GM12892 (cell line): ENCODE measurements at regions not wholly inside any gene's neighbourhood (a gene's known extent, or its start where the extent isn't known, plus 50 kb on each side); places are given as distances from the start of the nearest gene placed in this dataset.

ENCODE experiments used
- POLR2A ChIP-seq: IDR thresholded peaks from 2 replicates; pipeline ENCODE4 v1.6.1; 2011; ENCODE audit warnings: low read depth, low read length, control low read depth
- POLR2AphosphoS5 ChIP-seq: IDR thresholded peaks from 2 replicates; pipeline ENCODE4 v1.6.1; 2011; ENCODE audit warnings: low read depth, low read length, control low read depth
- TAF1 ChIP-seq: IDR thresholded peaks from 2 replicates; pipeline ENCODE4 v1.6.1; 2011; ENCODE audit warnings: low read depth, mild to moderate bottlenecking, control low read depth, low read length, borderline replicate concordance

DNA sequence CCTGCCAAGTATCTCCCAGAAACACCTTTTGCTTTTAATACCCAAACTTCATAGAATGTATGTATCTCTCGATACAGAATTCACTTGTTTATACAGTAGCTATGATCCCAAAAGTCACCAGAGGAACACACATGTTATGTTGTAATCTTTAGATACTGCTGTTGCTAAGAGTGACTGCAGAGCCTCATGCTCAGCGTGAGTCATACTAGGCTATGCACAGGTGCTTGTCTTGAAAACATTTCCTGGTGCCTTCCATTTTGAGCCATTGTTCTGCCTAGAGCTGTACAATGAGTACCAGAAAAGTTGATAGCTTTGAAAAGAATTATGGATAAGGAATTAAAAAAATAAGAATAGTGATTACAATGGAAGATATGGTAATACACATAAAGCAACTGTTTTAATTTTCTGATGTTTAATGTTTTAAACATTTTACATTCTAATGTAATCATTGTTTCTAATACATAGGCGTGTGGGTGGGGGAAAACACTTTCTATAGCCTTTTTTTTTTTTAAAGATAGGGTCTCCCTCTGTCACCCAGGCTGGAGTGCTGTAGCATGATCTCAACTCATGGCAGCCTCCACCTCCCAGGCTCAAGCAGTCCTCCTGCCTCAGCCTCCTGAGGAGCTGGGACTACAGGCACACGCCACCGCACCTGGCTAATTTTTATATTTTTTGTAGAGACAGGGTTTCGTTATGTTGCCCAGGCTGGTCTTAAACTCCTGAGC is 79.4 kb downstream of the CD24 start:
- no peak for TF ChIP-seq POLR2A
- no peak for TF ChIP-seq POLR2AphosphoS5
- no peak for TF ChIP-seq TAF1
